SW 1271 (cell line): ENCODE measurements at regions not wholly inside any gene's neighbourhood (a gene's known extent, or its start where the extent isn't known, plus 50 kb on each side); places are given as distances from the start of the nearest gene placed in this dataset.
"Not testable (repeated sequence)": the region's sequence is repeated elsewhere in the genome, so short reads cannot be mapped to it uniquely, and the experiment has no call there.

Experiments used
- DNase-seq, 2 experiments: peaks; one replicate each; lab custom pipeline; 2025; lab: John Stamatoyannopoulos, UW

DNA sequence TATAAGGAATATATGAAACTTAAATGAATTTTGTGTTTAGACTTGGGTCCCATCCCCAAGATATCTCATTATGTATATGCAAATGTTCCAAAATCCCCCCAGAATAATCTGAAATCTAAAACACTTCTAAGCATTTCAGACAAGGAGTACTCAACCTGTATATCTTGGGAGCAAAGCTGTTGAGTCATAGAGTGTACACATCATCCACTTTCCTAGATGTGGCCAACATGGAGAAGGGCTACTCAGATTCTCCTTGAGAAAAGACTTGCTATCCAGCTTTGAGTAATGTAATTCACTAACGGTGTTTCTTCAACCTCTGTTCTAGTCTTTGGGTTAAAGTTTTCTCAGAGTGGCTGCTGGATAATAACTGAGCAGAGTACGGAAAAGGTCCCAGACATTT lies 215.5 kb upstream of the POU1F1 start:
- no peak for DNase-seq

DNA sequence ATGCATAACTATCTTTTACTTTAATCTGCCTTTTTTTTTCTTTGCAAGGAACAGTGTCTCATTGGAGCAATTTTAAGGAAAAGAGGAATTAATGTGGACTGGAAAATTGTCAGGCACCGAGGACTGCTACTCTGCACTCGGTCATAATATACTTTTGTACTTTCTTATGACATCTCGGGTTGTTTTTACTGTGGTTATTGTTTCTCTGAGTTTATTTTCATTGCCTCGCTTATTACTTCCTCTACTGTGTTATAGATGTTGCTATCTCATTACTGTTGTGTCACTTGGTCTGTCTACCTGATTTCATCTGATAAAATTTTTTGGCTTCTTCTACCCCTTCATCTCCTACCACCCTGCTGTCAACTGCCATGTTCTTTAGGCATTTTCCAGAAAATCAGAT lies 213.5 kb upstream of the POU1F1 start:
- DNase-seq: no peak

DNA sequence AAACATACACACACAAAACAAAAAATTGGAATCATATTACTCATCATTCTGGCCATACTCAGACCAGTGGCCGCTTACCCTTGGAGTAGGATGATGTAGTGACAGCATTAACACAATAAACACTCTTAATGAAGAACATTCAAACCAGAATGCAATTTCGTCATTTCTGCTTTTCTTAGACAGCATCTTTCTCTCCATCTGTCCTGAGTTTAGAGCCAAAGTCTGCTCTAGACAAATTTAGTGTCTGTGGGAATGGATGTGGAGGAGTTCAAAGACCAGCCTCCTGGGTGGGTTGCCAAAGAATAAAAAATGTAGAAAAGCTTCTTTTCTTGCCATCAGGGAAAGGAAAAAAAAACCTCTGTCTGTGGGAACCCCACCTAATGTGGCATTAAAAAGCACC lies 212.4 kb upstream of the POU1F1 start:
- DNase-seq: no peak

DNA sequence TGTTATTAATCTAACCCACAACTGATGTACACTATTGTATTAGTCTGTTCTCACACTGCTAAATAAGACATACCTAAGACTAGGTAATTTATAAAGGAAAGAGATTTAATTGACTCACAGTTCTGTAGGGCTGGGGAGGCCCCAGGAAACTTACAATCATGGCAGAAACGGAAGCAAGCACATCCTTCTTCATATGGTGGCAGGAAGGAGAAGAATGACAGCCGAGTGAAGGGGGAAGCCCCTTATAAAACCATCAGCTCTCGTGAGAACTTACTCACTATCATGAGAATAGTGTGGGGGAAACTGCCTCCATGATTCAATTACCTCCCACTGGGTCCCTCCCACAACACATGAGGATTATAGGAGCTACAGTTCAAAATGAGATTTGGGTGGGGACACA lies 210.3 kb upstream of the POU1F1 start:
- DNase-seq: not testable (repeated sequence)

DNA sequence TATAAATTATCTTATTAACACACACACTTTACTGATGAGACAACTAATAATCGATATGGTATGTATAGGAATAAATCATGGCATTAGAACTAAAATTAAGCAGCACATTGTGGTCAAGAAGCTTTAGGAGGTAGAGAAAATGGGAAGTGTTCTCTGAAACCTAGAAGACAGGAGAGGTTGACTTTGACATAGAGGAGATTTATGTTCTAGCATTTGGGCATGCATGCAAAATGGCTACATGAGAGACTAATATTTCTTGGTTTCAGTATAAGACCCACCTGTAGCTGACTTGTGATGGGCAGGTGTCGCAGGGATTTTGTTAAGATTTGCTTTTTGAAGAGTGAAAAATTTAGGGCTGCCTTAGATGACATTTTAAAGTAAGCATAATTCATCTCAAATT lies 209.7 kb upstream of the POU1F1 start:
- no peak for DNase-seq

DNA sequence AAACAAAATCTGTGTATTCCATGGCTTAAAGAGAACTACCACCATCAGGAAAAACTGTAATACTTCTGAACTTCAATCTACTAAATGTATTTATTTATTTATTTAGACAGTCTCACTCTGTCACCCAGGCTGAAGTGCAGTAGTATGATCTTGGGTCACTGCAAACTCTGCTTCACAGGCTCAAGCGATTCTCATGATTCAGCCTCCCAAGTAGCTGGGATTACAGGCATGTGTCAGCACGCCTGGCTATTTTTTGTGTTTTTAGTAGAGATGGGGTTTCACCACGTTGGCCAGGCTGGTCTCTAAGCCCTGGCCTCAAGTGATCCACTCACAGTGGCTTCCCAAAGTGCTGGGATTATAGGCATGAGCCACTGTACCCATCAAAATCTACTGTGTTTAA lies 202.3 kb upstream of the POU1F1 start:
- no peak for DNase-seq

- no peak for DNase-seq
Measured at GRCh38 chr3:87473944-87474343, 197.6 kb upstream of the POU1F1 start.

DNA sequence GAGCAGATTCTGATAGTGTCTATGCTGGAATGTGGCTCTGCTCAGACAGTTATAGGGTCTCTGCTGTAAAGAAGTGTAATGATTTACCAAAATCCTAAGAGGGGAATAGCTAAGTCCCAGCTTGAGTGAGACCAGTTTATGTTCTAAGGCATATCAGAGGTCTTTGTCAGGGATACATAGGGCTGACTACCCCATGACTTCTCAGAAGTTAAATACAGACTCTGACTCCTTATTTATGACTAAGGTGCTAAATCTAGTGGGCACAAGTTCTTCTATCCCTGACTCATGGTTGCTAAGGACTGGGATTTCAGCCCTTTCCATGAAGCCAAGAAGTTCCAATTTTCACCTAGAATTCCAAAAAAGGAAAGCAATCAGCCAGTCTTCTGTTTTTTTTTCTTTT lies 192.6 kb upstream of the POU1F1 start:
- no peak for DNase-seq

GRCh38 chr3:87468235-87468634 lies 191.9 kb upstream of the POU1F1 start:
- no peak for DNase-seq

DNA sequence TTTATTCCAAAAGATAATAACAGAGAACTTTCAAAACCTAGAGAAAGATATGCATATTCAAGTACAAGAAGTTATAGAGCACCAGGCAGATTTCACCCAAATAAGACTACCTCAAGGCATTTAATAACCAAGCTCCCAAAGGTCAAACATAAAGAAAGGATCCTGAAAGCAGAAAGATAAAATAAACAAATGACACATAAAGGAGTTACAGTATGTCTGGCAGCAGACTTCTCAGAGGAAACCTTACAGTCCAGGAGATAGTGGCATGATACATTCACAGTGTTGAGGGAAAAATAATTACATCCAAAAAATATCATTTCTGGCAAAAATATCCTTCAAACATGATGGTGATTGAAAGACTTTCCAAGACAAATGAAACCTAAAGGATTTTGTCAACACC lies 185.8 kb upstream of the POU1F1 start:
- no peak for DNase-seq

DNA sequence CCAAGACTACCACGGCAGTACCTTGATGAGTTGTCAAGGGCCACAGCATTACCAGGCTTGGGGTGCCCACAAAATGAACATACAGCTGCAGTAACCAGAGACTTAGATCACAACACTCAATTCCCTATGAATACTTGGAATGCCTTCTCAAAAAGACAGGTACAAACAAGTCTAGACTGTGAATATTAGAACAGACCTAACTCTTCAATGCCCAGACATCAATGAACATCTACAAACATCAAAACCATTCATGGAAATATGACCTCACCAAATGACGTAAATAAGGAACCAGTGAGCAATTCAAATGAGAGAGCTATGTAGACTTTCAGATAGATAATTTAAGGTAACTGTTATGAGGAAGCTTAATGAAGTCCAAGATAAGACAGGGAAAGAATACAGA lies 185.1 kb upstream of the POU1F1 start:
- DNase-seq: no peak

DNA sequence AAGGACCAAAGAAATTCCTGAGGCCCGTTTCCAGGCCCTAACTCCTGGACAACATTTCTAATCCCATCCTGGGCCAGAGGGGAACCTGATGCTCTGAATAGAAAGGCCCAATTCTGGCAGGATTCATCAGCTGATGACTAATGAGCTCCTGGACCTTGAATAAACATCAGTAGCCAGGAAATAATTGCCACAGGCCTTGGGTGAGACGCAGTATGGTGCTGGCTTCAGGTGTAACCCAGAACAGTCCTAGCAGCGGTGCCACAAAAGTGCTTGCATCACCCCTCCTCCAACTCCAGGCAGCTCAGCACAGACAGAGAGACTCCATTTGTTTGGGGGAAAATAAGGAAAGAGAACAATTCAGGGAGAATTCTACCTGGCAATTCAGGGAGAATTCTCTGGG lies 184.7 kb upstream of the POU1F1 start:
- DNase-seq: no peak

GRCh38 chr3:87448558-87448957 lies 172.2 kb upstream of the POU1F1 start:
- DNase-seq: no peak

GRCh38 chr3:87446849-87447387 lies 170.5 kb upstream of the POU1F1 start:
- no peak for DNase-seq

DNA sequence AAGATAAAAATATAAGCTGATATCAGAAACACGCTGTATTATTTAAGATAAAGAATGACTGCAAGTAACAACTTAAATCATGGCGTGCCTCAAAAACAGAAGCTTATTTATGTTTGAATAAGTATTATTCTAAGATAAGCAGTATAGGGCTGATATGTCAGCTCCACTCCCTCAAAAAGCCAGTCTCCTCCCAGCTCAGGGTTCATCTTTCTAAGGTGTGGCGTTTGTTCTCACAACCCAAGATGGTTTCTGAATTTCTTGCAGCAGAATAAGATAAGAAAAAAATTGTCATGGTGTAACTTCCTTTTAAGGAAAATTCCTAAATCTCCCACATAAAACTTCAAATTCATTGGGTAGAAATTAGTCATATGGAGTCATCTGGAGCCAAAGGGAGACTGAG lies 166.1 kb upstream of the POU1F1 start:
- no peak for DNase-seq

DNA sequence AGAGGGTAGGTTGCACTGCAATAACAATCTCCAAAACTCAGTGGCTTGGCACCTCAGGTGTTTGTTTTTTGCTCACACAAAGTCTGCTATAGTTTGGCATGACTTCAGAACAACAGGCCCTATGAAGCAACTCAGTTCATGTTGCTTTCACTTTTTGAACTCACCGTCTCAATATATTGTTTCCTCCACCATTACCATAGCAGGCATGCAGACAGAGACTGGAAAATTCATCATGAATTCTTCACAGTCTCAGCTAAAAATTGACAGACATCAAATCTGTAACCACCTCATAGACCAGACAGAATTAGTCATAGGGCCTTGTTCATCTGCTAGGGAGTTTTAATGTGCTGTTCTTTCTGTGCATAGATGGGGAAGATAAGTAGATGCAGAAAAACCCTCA lies 161.4 kb upstream of the POU1F1 start:
- no peak for DNase-seq

GRCh38 chr3:87436781-87437543 lies 160.6 kb upstream of the POU1F1 start:
- DNase-seq: no peak

GRCh38 chr3:87435926-87436620 lies 159.7 kb upstream of the POU1F1 start:
- no peak for DNase-seq

DNA sequence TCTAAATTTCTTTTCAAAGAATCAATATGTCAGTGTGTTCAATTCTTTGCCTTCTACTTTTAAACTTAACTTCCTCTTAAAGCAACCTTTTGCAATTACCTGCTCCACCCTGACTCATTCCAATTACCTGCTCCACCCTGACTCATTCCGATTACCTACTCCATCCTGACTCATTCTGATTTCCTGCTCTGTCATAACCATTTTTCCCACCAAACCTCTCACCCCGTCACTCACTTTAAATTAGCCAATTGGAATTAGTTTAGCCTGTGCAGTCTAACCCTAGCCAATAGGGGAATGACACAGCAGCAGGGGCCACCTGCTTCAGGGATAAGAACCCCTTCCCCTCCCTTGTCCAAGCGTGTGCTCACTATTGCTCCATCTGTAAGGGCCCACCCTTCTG lies 157.1 kb upstream of the POU1F1 start:
- DNase-seq: not testable (repeated sequence)

DNA sequence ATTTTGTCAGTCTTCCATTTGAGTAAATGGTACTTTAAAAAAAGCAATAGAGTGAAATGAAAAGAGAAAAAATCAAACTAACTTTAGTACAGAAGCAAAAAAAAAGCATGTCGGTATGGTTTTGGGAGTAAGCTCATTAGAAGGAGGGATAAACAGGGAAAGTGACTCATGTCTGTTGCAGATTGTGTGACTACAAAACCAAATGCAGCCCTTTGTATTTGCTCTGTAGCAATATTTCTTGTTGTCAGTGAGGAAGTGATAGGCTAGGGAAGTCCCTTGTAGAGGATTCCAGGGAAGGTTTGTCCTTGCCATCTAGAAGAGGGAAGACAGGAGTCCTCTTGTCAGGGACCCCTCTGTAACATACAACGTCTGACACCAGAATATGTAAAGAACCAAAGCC lies 150.5 kb upstream of the POU1F1 start:
- DNase-seq: no peak

GRCh38 chr3:87425056-87425455 lies 148.7 kb upstream of the POU1F1 start:
- no peak for DNase-seq

DNA sequence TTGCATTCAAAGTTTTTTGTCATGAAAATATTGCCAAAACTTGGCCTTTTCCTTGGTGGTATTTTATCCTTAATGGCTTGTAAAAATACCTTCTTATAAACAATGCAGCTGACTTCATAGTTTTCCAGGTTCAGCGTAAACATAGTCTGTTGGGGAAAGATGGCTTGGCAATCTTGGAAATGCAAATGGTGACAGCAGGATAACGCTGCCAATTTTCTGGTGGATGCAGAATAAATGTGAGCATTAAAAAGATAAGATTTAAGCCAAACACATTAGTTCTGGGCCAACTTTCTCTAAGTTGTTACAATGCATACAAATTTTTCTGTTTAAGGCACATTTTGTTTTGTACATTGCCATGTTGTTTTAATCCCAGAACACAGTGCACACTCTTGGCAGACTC lies 147.0 kb upstream of the POU1F1 start:
- DNase-seq: no peak

- DNase-seq: no peak
Measured at GRCh38 chr3:87422333-87422732, 145.9 kb upstream of the POU1F1 start.

- no peak for DNase-seq
Measured at GRCh38 chr3:87420171-87420570, 143.8 kb upstream of the POU1F1 start.
